RPMI8226 (cell line): ENCODE measurements at regions not wholly inside any gene's neighbourhood (a gene's known extent, or its start where the extent isn't known, plus 50 kb on each side); places are given as distances from the start of the nearest gene placed in this dataset.

Source experiments
- DNase-seq: peaks from one replicate; pipeline ENCODE4 v3.0.0-alpha.2; 2015

DNA sequence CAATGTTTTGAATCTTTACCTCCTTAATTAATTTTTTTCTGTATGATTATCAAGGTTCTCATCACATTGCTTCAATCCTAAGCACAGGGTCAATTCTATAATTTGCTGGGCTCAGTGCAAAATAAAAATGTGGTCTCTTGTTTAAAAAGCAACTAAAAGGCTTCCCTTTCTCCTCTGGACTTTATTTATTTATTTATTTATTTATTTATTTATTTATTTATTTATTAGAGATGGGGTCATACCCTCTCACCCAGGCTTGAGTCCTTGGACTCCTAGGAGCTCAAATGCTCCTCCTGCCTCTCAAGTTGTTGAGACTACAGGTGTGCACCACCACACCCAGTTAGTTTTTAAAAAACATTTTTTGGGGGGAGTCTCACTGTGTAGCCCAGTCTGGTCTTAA is 710.1 kb upstream of the REG3G start:
- DNase-seq = no peak

DNA sequence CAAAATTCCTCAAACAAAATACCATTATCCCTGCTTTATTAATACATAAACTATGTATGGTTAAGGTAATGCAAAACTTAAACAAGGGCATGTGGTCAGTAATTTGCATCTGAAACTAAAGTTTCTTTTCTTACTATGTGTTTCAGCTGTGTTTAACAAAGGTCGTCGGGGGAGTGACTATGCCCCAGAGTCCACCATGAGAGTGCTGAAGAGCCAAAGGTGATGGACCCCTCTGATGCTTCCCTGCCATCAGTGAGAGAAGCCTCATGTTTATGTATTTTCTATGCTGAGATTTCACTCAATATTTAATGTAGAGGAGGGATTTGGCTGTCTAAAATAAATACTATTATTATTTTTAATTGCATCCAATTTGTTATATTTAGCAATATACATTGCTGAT is 707.2 kb upstream of the REG3G start:
- no peak for DNase-seq

DNA sequence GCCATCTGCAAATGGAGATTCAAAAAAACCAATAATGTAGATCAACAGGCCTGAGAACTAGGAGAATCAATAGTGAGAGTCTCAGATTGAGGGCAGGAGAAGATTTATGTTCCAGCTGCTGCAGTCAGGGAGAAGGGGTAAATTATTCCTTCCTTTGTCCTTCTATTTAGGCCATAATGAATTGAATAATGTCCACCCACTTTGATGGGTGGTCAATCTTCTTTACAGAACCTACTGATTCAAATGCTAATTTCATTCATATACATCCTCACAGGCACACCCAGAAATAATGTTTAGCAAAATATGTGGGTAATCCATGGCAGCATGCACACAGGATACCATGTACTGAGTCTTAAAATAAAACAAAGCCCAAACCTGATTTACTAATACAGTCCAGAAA is 695.3 kb upstream of the REG3G start:
- DNase-seq = no peak

DNA sequence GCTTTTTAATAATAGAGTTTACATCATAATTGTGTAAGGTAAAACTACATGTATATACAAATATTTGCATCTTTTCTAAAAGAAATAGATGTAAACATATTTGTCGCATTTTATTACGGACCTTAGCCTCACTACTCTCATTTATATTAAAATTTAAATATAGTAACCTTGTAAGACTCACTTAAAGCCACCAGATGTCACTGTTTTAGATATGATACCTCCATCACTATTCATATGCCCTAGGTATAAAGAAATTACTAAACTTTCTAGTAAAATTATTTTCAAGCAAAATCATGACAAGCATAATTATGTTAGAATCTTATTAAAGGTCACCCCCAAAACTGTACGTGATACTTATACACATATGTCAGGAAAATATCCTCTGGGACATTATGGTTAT is 674.3 kb upstream of the REG3G start:
- DNase-seq = no peak

DNA sequence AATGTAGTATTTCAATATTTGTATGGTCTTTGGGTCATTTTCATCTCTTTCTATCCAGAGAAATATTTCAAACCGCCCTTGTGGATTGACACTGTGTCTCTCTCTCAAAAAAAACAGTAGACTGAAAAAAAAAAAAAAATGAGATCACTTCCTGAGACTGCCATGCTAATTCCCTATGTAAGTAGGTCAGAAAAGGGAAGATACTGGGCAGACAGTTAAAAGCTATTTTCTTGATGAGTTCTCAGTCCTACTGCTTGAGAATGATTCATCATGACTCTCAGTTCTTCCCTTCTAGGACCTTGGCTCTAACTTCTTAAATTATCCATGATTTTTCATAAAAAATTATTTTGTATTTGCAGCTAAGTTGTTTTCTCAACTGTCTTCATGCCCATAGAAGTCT is 672.3 kb upstream of the REG3G start:
- no peak for DNase-seq

DNA sequence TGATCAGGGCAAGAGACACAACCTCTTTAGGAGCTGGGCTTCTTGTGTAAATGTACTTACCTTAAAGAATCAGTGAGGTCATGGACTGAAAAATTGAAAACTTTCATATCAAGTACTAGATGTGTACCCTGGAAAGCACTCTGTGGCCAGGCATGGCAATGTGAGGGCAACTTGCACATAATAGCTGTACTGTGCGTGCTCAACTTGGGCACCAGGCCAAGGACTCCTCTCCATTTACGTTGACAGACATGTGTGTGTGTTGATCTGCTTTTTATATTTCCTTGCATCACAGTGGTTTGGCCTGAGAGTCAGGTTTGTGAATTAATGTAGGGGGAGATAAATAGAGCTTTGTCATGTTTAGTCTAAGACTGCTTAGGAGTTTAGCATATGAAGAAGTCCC is 669.5 kb upstream of the REG3G start:
- DNase-seq = no peak

DNA sequence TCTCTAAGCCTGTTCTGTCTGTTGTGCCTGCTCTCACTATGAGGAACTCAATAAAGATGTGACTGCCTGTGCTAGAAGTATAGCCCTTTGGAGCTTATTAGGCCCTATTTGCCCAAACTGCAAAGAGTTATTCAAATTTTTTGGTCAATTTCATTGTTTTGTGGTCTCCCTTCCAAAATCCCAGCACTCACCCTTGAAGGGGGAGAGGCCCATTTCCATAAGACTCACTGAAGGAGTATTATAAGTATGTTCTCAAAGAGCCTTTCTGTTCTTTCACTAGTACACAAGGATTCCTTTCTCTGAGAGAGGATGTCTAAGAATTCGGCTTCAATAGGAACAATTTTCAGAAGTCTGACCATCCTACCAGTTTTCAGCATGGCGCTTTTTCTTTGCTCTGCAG is 641.9 kb upstream of the REG3G start:
- DNase-seq = no peak

DNA sequence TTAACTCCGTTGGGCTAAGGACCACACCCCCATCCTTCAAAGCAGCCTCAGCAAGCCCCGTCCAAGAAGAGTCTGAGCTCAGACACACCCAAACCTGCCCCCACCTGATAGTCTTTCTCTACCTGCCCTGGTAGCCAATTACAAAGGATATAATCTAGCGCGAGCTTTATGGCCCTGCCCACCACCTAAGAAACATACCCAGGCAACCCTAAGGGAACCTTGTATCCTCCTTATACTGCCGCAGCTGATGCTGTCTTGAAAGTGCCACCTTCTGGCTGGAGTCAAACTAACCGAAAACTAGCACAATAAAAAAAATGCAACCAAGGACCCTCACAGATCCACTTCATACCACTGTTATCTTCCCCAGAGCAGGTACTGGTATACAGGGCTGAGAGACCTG is 628.3 kb upstream of the REG3G start:
- no peak for DNase-seq

DNA sequence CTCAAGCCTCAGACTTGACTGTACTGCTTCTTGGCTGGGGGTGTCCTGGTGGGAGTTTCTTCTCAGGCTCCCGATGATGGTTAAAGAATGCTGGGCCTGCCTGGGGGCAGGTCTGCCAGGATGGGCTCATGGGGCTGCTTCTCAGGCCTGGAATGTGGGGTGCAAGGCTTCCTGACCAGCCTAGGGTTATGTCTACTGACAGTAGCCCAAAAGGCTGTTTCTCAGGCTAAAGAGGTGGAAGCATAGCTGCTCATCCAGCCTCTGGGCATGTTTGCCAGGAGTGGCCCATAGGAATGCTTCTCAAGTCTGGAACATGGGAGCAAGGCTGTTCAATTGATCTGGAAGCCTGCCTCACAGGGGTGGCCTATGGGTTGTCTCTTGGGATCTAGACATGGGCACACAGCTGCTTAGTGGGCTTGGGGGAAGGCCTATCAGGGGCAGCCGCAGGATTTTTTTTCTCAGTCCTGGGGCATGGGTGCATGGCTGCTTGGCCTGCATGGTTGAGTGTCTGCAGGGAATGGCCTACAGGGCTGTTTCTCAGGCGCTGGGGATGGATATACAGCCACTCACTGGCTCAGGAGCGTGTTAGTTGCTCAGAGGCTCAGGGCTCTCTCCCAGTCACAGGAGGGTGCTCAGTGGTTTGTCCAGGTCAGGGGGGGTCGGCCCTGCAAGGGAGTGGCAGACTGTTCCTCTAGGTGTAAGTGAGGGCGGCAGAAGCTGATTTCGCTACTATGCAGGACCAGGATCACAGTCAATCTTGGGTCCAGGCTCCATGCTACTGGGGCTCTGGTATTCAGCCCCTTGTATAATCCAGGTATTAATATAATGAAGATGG is 617.3 kb upstream of the REG3G start:
- no peak for DNase-seq

DNA sequence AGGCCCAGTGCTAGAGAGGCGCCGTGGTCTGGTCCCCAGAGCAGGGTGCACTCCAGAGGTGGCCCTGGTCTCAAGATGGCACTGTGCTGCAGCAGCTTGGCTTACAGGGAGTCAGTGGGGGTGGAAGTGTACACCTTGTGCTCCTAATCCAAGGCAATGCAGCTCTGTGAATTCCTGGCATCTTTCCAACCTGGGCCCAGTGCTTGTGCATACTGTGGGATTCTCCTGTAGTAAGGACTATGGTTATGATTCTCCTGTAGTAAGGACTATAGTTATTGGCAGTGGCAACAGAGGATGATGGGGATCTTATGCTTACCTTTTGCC is 616.7 kb upstream of the REG3G start:
- peak; percentile 5 for DNase-seq

DNA sequence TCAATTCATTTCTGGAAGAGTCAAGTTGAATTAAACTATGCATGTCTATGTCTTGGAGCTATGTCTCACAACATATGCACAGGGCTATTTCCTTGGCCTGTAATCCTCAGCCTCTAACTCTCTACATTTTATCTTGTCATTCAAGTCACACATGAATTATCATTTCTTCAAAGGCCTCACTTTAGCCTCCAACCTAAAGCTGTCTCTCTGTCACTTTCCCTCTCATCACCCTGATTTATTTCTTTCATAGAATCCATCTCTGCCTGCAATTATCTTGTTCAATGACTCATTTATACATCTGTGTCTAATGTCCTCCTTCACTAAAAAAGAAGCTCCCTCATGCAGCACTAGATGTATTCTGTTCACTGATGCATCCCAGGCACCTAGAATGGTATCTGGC is 614.2 kb upstream of the REG3G start:
- no peak for DNase-seq

DNA sequence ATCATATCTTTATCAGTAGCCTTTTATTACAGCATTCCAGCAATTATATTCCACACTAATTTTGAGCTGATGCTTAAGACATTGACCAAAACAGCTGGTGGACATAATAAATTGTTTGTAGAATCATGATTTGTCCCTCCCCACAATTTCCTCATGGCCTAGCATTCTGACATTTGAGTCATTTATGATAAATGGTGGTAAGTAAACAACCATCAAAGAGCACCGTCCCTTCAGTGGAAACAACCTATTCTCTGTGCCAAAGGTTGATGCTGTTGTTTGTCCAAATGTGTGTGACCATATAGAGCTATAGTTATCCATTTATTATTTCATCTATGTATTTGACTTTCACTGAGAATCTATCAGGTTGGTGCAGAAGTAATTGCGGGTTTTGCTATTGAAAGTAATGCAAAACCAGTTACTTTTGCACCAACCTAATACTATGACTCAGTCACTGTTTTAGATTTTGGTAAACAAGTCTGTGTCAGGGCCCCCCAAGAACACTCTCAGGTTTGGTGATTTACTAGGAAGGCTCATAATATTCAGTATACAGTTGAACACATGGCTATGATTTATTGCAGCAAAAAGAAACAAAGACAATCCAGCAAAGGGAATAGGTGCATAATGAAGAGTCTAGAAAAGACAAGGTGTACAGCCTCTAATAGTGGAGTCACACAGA is 608.7 kb upstream of the REG3G start:
- no peak for DNase-seq

DNA sequence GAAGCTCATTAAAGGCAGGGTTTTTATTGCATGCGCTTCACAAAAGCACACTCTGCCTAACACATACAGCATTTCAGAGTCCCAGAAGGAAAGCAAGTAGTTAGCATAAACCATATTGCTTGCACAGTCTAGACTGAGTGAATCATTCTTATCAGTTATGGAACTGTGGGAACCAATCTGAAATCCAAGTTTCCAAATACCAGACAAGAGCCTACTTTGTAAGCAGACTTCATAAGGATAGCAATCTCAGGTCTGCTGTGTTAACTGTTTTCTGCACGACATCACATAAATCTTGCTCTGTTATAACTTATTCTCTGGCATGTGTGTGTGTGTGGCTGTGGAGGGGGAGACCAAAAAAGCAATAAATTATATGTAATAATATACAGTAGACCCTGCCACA is 608.1 kb upstream of the REG3G start:
- DNase-seq = no peak

DNA sequence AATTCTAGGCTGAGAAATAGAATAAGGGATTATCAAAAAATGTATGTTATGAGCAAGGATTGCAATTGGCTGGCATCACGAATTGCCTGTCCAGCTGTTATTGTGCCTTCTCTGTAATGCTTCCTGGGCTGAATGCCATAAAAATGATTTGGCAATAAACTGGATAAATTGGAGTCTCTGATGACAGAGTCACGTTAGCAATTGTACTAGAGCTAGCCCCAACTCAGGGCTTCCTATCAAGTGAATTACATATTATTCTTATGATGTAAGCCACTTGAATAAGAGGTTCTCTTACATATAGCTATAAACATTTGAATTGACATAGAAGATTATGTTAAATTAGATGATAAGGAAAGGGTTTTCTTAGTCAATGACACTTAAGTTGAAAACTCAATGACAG is 607.5 kb upstream of the REG3G start:
- no peak for DNase-seq

DNA sequence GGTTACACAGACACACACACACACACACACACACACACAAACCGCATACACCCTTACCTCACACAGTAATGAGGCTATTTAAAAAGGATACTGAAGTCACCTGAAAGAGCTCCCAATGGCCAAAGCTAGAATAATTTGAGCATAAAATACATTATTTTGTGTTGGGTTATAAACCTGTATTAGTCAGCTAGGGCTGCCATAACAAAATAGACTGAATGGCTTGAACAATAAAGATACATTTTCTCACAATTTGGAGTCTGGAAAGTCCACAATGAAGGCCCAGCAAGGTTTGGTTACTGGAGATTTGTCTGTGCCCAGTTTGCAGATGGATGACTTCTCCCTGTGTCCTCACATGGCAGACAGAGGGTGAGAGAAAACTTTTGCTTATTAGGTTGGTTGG is 605.4 kb upstream of the REG3G start:
- DNase-seq = no peak

DNA sequence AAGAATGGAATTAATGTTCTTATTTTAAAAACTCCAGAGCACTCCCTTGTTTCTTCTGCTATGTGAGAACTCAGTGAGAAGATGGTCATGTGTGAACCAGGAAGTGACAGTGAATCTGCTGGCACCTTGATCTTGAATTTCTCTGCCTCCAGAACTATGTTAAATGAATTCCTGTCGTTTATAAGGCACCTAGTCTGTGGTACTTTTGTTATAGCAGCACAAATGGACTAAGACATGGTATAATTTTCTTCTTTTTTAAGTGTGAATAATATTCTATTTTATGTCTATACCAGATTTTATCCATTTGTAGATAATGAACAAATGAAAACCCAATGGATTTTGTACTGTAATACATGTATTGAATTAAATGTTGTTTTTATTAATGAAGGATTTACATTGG is 601.9 kb upstream of the REG3G start:
- no peak for DNase-seq

DNA sequence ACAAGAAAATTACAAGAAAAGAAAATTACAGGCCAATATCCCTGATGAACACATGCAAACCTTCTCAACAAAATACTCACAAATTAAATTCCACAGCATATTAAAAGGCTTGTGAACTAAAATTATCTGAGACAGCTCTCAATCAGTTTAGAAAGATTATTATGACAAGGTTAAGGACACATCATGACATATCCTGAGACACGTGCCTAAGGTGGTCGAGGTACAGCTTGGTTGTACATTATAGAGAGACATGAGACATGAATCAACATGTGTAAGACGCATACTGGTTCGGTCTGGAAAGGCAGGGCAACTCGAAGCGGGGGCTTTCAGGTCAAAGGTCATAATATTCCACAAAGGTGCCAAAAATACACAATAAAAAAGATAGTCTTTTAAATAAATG is 598.3 kb upstream of the REG3G start:
- DNase-seq = no peak

DNA sequence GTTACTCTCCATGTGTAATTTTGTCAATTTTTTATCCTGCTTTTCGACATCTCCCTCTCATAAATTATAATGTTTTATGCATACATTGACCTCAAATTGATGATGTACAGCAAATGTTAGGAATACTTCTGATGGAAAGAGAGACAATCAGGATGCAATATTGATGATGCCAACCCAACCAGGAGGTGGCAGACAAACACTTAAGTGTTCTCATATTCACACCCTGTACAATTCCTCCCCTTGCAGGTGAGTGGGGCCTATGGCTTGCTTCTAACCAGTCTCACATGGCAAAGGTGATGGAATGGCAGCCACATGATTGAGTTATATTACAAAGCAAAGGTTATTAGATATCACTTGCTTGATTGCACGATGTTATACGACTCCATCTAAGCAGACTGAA is 594.3 kb upstream of the REG3G start:
- no peak for DNase-seq

DNA sequence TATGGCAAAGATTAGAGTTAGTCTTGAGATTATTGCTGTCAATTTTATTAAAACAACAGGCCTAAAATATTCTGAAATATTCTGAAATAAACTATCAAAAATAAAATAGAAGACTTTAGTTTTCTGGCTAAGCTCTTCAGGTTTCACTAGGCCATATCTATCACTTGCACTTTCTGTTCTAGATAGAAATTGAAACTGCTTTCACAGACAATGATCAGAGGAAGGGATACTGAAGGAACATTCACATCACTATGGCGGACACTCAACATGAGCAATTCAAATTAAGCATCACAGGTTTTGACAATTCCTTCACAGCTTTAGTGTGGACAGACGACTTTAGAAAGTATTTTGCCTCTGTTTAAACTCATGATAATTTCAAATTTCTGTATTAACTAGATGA is 586.4 kb upstream of the REG3G start:
- peak; percentile 4 for DNase-seq

DNA sequence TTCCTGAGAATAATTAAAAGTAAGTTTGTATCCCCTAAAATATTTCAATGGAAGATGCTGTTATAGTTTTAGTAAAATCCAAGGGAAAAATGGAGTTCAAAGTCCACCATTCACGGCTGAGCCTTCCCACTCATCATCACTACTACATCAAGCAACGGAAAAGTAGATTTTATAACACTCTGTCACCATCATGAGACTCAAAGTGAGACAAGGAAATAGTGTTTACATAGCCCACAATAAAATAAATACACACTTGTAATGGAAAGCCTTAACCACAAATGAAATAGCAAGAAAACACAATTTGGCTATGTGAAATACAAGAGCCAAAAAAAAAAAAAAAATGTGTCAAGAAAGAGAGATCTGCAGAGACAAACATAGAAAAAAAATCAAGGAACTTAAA is 569.9 kb upstream of the REG3G start:
- no peak for DNase-seq

DNA sequence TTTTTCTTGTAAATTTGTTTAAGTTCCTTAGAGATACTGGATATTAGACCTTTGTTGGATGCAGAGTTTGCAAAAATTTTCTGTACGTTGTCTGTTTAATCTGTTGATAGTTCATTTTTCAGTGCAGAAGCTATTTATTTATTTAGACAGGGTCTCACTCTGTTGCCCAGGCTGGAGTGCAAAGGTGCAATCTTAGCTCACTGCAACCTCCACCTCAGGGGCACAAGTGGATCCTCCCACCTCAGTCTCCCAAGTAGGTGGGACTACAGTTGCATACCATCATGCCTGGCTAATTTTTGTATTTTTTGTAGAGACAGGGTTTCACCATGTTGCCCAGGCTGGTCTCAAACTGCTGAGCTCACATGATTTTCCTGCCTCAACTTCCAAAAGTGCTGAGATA is 568.2 kb upstream of the REG3G start:
- DNase-seq = no peak

DNA sequence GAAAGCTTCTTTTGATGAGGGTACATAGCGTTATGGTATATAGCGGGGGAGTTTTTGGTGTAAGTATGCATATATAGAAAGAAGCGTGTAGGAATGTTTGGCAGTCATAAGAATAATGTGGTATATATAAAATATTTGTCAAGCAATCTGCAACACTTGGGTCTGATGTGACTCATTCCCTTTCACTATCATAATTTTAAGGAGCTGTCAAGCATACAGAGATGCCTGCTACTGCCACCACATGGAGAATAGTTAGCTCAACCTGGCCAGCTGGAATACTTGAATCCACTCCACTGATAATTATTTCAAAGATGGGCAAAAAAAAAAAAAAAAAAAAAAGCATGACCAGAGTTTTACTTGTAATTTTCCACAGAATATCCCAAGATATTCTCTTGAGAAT is 559.8 kb upstream of the REG3G start:
- DNase-seq = no peak

DNA sequence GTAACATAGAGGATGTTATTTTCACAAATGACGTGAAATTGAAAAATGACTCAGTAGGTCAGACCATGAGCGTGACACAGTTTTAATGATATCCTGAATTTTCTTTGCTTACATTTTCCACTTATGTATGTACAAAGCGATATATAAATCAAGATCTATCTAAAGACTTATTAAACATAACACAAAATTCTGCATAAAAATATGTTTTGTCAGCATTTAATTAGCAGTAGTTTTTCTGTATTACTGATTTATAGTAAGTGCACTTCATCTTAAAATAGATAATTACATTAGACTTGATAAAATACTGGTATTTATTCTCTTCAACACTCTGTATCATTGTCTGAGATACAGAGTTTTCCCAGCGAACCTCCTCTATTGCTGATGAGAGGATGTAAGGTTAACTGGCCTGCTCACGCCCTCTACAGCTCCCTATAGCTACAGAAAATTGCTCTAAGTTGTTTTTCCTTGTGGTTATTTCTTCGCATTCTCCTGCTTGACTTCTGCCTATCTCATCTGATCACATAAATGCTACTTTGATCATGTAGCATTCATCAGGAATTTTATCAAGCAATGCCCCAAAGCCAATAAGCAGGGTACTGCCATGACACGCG is 548.8 kb upstream of the REG3G start:
- no peak for DNase-seq

DNA sequence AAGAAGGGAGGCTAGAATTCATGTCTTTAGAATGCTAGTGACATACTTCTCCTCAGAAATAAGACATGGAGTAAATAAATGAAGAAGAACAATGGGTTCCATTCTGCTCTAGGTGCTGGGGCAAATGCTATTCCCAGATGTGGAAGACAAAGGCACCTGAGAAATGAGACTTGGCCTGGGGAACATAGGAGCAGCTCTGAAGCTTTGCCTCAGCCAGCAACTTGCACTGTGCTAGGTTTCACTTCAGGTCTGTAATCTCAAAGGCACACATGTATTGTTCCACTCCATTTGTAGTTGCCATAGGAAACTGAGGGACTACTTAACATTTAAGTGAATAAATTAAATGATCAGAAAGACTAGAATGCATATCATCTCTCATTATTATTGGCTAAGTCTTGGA is 538.9 kb upstream of the REG3G start:
- no peak for DNase-seq

DNA sequence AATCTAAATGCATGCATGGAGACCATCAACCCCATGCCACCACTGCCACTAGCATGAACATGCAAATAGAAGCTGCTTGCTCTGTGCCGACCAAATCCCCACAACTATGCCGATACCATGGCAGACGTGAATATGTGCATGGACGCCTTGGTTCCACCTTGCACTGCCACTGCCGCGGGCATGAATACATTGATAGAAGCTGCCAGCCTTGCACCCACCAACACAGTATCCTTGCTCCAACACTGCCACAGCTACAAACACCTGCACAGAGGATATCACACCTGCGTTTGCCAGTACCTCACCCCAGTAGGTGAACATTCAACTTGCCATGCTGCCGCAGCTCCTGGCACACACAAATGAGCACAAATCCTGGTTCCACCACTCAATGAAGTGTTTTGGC is 527.4 kb upstream of the REG3G start:
- DNase-seq = no peak
